ENCODE measurements at regions not wholly inside any gene's neighbourhood (a gene's known extent, or its start where the extent isn't known, plus 50 kb on each side); places are given as distances from the start of the nearest gene placed in this dataset.
A peak's percentile ranks its signal among the peaks of the same experiment; 100 is the strongest.

DNA sequence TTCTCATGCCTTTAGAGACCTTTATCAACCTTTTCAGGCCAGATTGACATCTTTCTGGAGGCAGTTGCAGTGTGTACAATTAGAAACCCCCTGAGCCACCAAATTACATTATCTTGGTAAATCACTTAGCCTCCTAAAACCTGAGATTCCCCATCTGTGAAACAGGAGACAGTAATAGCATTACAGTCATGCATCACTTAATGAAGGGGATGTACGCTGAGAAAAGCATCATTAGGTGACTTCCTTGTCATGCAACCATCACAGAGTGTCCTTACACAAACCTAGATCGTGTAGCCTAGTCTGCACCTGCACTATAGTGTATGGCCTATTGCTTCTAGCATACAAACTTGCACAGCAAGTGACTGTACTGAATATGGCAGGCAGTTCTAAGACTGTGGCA lies 400.8 kb upstream of the CNTN3 start:
- Histone ChIP-seq H3K9ac (ENCODE audit: insufficient read length, low read depth) (no peak overlapping the region), H3K27me3 (ENCODE audit: insufficient read depth, insufficient read length) (no peaks in the 10 kb centered on the region), H3K4me3 (ENCODE audit: insufficient read length, low read depth) (no peak overlapping the region), H3K4me1 (ENCODE audit: insufficient read depth, insufficient read length) (no peaks in the 10 kb centered on the region), H3K36me3 (ENCODE audit: insufficient read depth, insufficient read length, low read length) (no peaks in the 10 kb centered on the region), H3K9me3 (ENCODE audit: insufficient read depth, low read length) (no peaks in the 10 kb centered on the region)
- TF ChIP-seq ZNF274 (IDR thresholded peaks at IDR 0.05; ENCODE audit: low read depth, low read length) (no peak), YY1 (IDR thresholded peaks at IDR 0.05; ENCODE audit: insufficient read depth, insufficient read length) (no peak), SUZ12 (IDR thresholded peaks at IDR 0.05; ENCODE audit: extremely low read depth, insufficient read depth, insufficient read length) (no peak)
- DNase-seq (ENCODE audit: low read depth, low spot score) = no peak

DNA sequence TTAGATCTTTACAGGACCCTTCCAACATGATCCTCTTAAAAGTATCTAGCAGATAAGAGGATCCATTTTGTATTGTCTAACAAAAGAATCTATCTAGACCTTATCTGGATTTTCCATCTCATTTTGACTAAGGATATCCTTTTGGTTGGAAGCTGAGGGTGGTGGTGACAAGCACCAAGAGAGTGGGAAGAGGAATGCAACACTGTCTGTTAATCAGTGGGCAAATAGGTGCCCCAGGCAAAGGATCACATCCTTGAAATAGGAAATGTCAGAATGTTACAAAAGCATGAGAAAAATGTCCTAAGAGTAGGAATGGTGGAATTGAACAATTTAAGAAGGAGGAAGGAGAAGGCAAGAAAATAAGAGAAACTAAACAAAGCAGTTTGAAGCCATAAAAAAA lies 420.7 kb upstream of the CNTN3 start:
- H3K36me3 ChIP-seq (ENCODE audit: insufficient read depth, insufficient read length, low read length) = no peaks in the 10 kb centered on the region
- H3K4me3 ChIP-seq (ENCODE audit: insufficient read length, low read depth) = no peak overlapping the region
- H3K9me3 ChIP-seq (ENCODE audit: insufficient read depth, low read length) = no peaks in the 10 kb centered on the region
- no peaks in the 10 kb centered on the region for H3K4me1 ChIP-seq (ENCODE audit: insufficient read depth, insufficient read length)
- H3K9ac ChIP-seq (ENCODE audit: insufficient read length, low read depth) = no peak overlapping the region
- no peak for DNase-seq (ENCODE audit: low read depth, low spot score)
- no peak for TF ChIP-seq ZNF274 (IDR thresholded peaks at IDR 0.05; ENCODE audit: low read depth, low read length)
- TF ChIP-seq SUZ12 (IDR thresholded peaks at IDR 0.05; ENCODE audit: extremely low read depth, insufficient read depth, insufficient read length) = no peak
- TF ChIP-seq YY1 (IDR thresholded peaks at IDR 0.05; ENCODE audit: insufficient read depth, insufficient read length) = no peak
- H3K27me3 ChIP-seq (ENCODE audit: insufficient read depth, insufficient read length) = no peaks in the 10 kb centered on the region

DNA sequence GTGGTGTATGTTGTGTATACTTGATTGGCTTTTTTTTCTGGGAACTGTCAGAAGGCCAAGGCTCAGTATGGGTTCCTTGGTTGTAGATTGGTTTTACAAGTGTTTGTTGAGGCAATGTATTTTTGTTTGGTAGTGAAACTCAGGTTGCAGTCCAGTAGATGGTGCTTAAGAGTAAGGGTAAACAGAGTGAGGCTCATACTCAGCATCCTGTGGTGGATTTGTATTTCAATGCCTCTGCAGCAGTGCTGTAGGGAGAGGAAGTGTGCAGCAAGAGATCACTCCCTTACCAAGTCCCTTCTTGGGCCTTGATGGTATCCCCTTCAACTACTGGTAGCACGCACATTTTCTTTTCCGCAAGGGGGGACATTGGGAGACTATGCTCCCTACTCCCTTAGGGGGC lies 428.5 kb upstream of the CNTN3 start:
- Histone ChIP-seq H3K27me3 (ENCODE audit: insufficient read depth, insufficient read length) (no peaks in the 10 kb centered on the region), H3K9me3 (ENCODE audit: insufficient read depth, low read length) (peaks cover under 1% of the 10 kb centered on the region; the same call in 1 of the 2 replicates), H3K4me1 (ENCODE audit: insufficient read depth, insufficient read length) (no peaks in the 10 kb centered on the region), H3K36me3 (ENCODE audit: insufficient read depth, insufficient read length, low read length) (no peaks in the 10 kb centered on the region), H3K9ac (ENCODE audit: insufficient read length, low read depth) (no peak overlapping the region), H3K4me3 (ENCODE audit: insufficient read length, low read depth) (no peak overlapping the region)
- DNase-seq (ENCODE audit: low read depth, low spot score) = peak; percentile 30
- TF ChIP-seq SUZ12 (IDR thresholded peaks at IDR 0.05; ENCODE audit: extremely low read depth, insufficient read depth, insufficient read length) (no peak), ZNF274 (IDR thresholded peaks at IDR 0.05; ENCODE audit: low read depth, low read length) (no peak), YY1 (IDR thresholded peaks at IDR 0.05; ENCODE audit: insufficient read depth, insufficient read length) (no peak)

- peaks cover 16% of the 10 kb centered on the region; the same call in 1 of the 2 replicates for H3K9me3 ChIP-seq (ENCODE audit: insufficient read depth, low read length)
- no peak overlapping the region for H3K9ac ChIP-seq (ENCODE audit: insufficient read length, low read depth)
- H3K27me3 ChIP-seq (ENCODE audit: insufficient read depth, insufficient read length) = no peaks in the 10 kb centered on the region
- no peaks in the 10 kb centered on the region for H3K36me3 ChIP-seq (ENCODE audit: insufficient read depth, insufficient read length, low read length)
- no peak for TF ChIP-seq ZNF274 (IDR thresholded peaks at IDR 0.05; ENCODE audit: low read depth, low read length)
- no peak for DNase-seq (ENCODE audit: low read depth, low spot score)
- H3K4me3 ChIP-seq (ENCODE audit: insufficient read length, low read depth) = no peak overlapping the region
- H3K4me1 ChIP-seq (ENCODE audit: insufficient read depth, insufficient read length) = no peaks in the 10 kb centered on the region
Observed at GRCh38 chr3:75048650-75049049, 434.2 kb upstream of the CNTN3 start.

DNA sequence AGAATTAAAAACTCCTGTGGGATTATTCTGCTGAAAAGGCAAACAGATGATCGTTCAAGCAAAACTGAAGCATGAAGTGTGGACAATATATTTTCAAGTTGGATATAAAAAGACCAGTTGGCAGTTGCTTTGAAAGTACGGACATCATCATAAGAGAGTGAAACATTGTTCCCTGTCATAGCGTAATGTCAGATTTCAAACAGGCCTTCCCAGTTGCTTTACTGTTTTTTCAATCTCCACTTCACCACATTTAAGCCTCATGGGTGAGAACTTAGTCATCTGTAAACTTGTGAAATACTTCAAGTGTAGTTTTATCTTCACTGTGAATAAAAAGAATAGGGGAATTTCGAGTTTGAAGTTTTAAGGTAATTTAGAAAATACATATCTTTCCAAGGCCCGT lies 435.1 kb upstream of the CNTN3 start:
- TF ChIP-seq SUZ12 (IDR thresholded peaks at IDR 0.05; ENCODE audit: extremely low read depth, insufficient read depth, insufficient read length) = no peak
- H3K9ac ChIP-seq (ENCODE audit: insufficient read length, low read depth) = no peak overlapping the region
- H3K27me3 ChIP-seq (ENCODE audit: insufficient read depth, insufficient read length) = no peaks in the 10 kb centered on the region
- H3K9me3 ChIP-seq (ENCODE audit: insufficient read depth, low read length) = peaks cover 16% of the 10 kb centered on the region; the same call in 1 of the 2 replicates
- no peaks in the 10 kb centered on the region for H3K4me1 ChIP-seq (ENCODE audit: insufficient read depth, insufficient read length)
- H3K36me3 ChIP-seq (ENCODE audit: insufficient read depth, insufficient read length, low read length) = no peaks in the 10 kb centered on the region
- no peak for DNase-seq (ENCODE audit: low read depth, low spot score)
- H3K4me3 ChIP-seq (ENCODE audit: insufficient read length, low read depth) = no peak overlapping the region

DNA sequence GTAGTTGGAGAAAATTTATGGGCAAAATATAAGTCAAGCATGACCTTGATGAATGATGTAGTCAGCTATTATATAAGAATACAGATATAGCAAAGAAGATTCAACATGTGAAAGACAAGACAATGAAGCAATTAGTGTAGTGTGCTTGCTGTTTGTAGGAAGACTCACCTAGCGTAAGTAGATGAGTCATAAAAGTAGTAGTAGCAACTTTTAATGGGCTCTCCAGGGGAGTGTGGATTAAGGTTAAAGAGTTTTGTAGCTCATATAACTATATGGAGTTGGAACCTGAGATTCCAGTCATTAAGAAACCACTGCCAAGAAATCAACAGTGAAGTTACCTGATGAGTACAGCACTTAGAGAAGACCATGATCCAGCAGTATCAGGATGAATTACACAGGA lies 444.7 kb upstream of the CNTN3 start:
- TF ChIP-seq SUZ12 (IDR thresholded peaks at IDR 0.05; ENCODE audit: extremely low read depth, insufficient read depth, insufficient read length) (no peak), ZNF274 (IDR thresholded peaks at IDR 0.05; ENCODE audit: low read depth, low read length) (no peak), YY1 (IDR thresholded peaks at IDR 0.05; ENCODE audit: insufficient read depth, insufficient read length) (no peak)
- H3K9me3 ChIP-seq (ENCODE audit: insufficient read depth, low read length) = no peaks in the 10 kb centered on the region
- H3K36me3 ChIP-seq (ENCODE audit: insufficient read depth, insufficient read length, low read length) = no peaks in the 10 kb centered on the region
- H3K27me3 ChIP-seq (ENCODE audit: insufficient read depth, insufficient read length) = no peaks in the 10 kb centered on the region
- no peak for DNase-seq (ENCODE audit: low read depth, low spot score)
- no peak overlapping the region for H3K4me3 ChIP-seq (ENCODE audit: insufficient read length, low read depth)
- no peak overlapping the region for H3K9ac ChIP-seq (ENCODE audit: insufficient read length, low read depth)
- no peaks in the 10 kb centered on the region for H3K4me1 ChIP-seq (ENCODE audit: insufficient read depth, insufficient read length)

GRCh38 chr3:75061806-75062205 lies 447.3 kb upstream of the CNTN3 start:
- H3K36me3 ChIP-seq (ENCODE audit: insufficient read depth, insufficient read length, low read length) = no peaks in the 10 kb centered on the region
- H3K27me3 ChIP-seq (ENCODE audit: insufficient read depth, insufficient read length) = no peaks in the 10 kb centered on the region
- H3K4me1 ChIP-seq (ENCODE audit: insufficient read depth, insufficient read length) = no peaks in the 10 kb centered on the region
- H3K9ac ChIP-seq (ENCODE audit: insufficient read length, low read depth) = no peak overlapping the region
- H3K4me3 ChIP-seq (ENCODE audit: insufficient read length, low read depth) = no peak overlapping the region
- no peak for DNase-seq (ENCODE audit: low read depth, low spot score)
- no peak for TF ChIP-seq YY1 (IDR thresholded peaks at IDR 0.05; ENCODE audit: insufficient read depth, insufficient read length)
- no peak for TF ChIP-seq SUZ12 (IDR thresholded peaks at IDR 0.05; ENCODE audit: extremely low read depth, insufficient read depth, insufficient read length)
- no peak for TF ChIP-seq ZNF274 (IDR thresholded peaks at IDR 0.05; ENCODE audit: low read depth, low read length)
- H3K9me3 ChIP-seq (ENCODE audit: insufficient read depth, low read length) = no peaks in the 10 kb centered on the region

DNA sequence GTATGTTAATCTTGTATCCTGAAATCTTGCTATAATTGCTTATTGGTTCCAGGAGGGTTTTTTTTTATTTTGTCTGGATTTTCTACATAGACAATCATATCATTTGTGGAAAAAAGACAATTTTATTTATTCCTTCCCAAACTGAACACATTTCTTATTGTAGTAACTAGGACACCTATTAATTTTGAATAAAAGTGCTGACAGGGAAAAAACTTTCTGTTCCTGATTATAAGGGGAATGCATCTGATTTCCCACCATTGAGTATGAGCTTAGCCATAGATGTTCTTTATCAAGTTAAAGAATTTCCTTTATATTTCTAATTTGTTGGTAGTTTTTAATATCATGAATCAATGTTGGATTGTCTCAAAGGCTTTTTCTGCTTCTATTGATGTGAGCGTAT lies 460.7 kb upstream of the CNTN3 start:
- no peaks in the 10 kb centered on the region for H3K9me3 ChIP-seq (ENCODE audit: insufficient read depth, low read length)
- no peak overlapping the region for H3K4me3 ChIP-seq (ENCODE audit: insufficient read length, low read depth)
- H3K9ac ChIP-seq (ENCODE audit: insufficient read length, low read depth) = no peak overlapping the region
- TF ChIP-seq SUZ12 (IDR thresholded peaks at IDR 0.05; ENCODE audit: extremely low read depth, insufficient read depth, insufficient read length) (no peak), YY1 (IDR thresholded peaks at IDR 0.05; ENCODE audit: insufficient read depth, insufficient read length) (no peak), ZNF274 (IDR thresholded peaks at IDR 0.05; ENCODE audit: low read depth, low read length) (no peak)
- H3K4me1 ChIP-seq (ENCODE audit: insufficient read depth, insufficient read length) = no peaks in the 10 kb centered on the region
- no peak for DNase-seq (ENCODE audit: low read depth, low spot score)
- no peaks in the 10 kb centered on the region for H3K36me3 ChIP-seq (ENCODE audit: insufficient read depth, insufficient read length, low read length)
- H3K27me3 ChIP-seq (ENCODE audit: insufficient read depth, insufficient read length) = no peaks in the 10 kb centered on the region

Data from NT2/D1 (cell line).